ENCODE measurements at regions not wholly inside any gene's neighbourhood (a gene's known extent, or its start where the extent isn't known, plus 50 kb on each side); places are given as distances from the start of the nearest gene placed in this dataset.

GRCh38 chrX:76228499-76228898 is 55.6 kb downstream of the PBDC1 start:
- BruUV-seq (replicated peaks): no TSS peak
- ChIA-PET CTCF (no interaction called here), POLR2A (ENCODE audit: low non-redundant PET) (no interaction called here)
- intact Hi-C loops (cut with micrococcal nuclease; ENCODE audit: unreplicated experiment): no loop called here
- no peak overlapping the region for H3K4me3 ChIP-seq (ENCODE audit: low read depth, low read length, poor library complexity, severe bottlenecking)
- TF ChIP-seq EZH2 (IDR thresholded peaks at IDR 0.05; ENCODE audit: borderline replicate concordance, low read depth, low read length, poor library complexity, severe bottlenecking) (no peak), CTCF (conservative IDR thresholded peaks at IDR 0.05; ENCODE audit: low read depth, low read length) (no peak)
- no peaks in the 10 kb centered on the region for H3K27me3 ChIP-seq (replicated peaks; ENCODE audit: insufficient read depth, low read depth, low read length, poor library complexity)
- no peak for DNase-seq (ENCODE audit: low spot score)
- H3K4me1 ChIP-seq (ENCODE audit: insufficient read depth, low read length, poor library complexity, severe bottlenecking): no peaks in the 10 kb centered on the region
- H3K36me3 ChIP-seq (ENCODE audit: insufficient read depth, low read length, poor library complexity, severe bottlenecking): no peaks in the 10 kb centered on the region
- no peak overlapping the region for H3K27ac ChIP-seq (ENCODE audit: low read depth, low read length, poor library complexity, severe bottlenecking)
- H3K9me3 ChIP-seq (ENCODE audit: low read depth, low read length, poor library complexity, severe bottlenecking): no peaks in the 10 kb centered on the region

- DNase-seq (ENCODE audit: low spot score): no peak
- no TSS peak for BruUV-seq (replicated peaks)
- Histone ChIP-seq H3K36me3 (ENCODE audit: insufficient read depth, low read length, poor library complexity, severe bottlenecking) (no peaks in the 10 kb centered on the region), H3K27me3 (replicated peaks; ENCODE audit: insufficient read depth, low read depth, low read length, poor library complexity) (no peaks in the 10 kb centered on the region), H3K4me1 (ENCODE audit: insufficient read depth, low read length, poor library complexity, severe bottlenecking) (no peaks in the 10 kb centered on the region), H3K27ac (ENCODE audit: low read depth, low read length, poor library complexity, severe bottlenecking) (no peak overlapping the region), H3K9me3 (ENCODE audit: low read depth, low read length, poor library complexity, severe bottlenecking) (no peaks in the 10 kb centered on the region), H3K4me3 (ENCODE audit: low read depth, low read length, poor library complexity, severe bottlenecking) (no peak overlapping the region)
- intact Hi-C loops (cut with micrococcal nuclease; ENCODE audit: unreplicated experiment): no loop called here
- ChIA-PET CTCF (no interaction called here), POLR2A (ENCODE audit: low non-redundant PET) (no interaction called here)
- TF ChIP-seq EZH2 (IDR thresholded peaks at IDR 0.05; ENCODE audit: borderline replicate concordance, low read depth, low read length, poor library complexity, severe bottlenecking): no peak
- no peak for TF ChIP-seq CTCF (conservative IDR thresholded peaks at IDR 0.05; ENCODE audit: low read depth, low read length)
These were observed 76.0 kb downstream of the PBDC1 start for GRCh38 chrX:76248901-76249300.

- intact Hi-C loops (cut with micrococcal nuclease; ENCODE audit: unreplicated experiment): no loop called here
- Histone ChIP-seq H3K4me3 (ENCODE audit: low read depth, low read length, poor library complexity, severe bottlenecking) (no peak overlapping the region), H3K36me3 (ENCODE audit: insufficient read depth, low read length, poor library complexity, severe bottlenecking) (no peaks in the 10 kb centered on the region), H3K27me3 (replicated peaks; ENCODE audit: insufficient read depth, low read depth, low read length, poor library complexity) (no peaks in the 10 kb centered on the region), H3K27ac (ENCODE audit: low read depth, low read length, poor library complexity, severe bottlenecking) (no peak overlapping the region), H3K9me3 (ENCODE audit: low read depth, low read length, poor library complexity, severe bottlenecking) (no peaks in the 10 kb centered on the region), H3K4me1 (ENCODE audit: insufficient read depth, low read length, poor library complexity, severe bottlenecking) (no peaks in the 10 kb centered on the region)
- ChIA-PET POLR2A (ENCODE audit: low non-redundant PET) (no interaction called here), CTCF (no interaction called here)
- DNase-seq (ENCODE audit: low spot score): peak; percentile 50
- no TSS peak for BruUV-seq (replicated peaks)
- TF ChIP-seq EZH2 (IDR thresholded peaks at IDR 0.05; ENCODE audit: borderline replicate concordance, low read depth, low read length, poor library complexity, severe bottlenecking) (no peak), CTCF (conservative IDR thresholded peaks at IDR 0.05; ENCODE audit: low read depth, low read length) (peak; percentile 48)
These were observed 80.6 kb downstream of the PBDC1 start for GRCh38 chrX:76253432-76253831.

Measured in A673 (cell line).